ENCODE measurements at regions not wholly inside any gene's neighbourhood (a gene's known extent, or its start where the extent isn't known, plus 50 kb on each side); places are given as distances from the start of the nearest gene placed in this dataset.
"Not testable (repeated sequence)": the region's sequence is repeated elsewhere in the genome, so short reads cannot be mapped to it uniquely, and the experiment has no call there.

DNA sequence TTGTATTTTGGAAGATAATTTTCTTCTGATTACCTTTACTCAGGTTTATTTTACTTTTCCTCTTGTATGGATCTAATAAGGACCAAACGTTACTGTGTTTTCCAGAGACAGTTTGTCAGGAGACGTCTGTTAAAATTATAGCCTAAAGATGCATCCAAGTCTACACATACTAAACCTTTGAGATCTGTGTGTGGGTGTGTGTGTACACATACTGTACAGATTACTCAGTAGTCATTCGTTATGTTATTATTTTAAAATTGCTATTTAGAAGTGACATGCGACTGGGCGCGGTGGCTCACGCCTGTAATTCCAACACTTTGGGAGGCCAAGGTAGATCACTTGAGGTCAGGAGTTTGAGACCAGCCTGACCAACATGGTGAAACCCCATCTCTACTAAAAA lies 51.6 kb upstream of the CNTLN start:
- DNase-seq = no peak

DNA sequence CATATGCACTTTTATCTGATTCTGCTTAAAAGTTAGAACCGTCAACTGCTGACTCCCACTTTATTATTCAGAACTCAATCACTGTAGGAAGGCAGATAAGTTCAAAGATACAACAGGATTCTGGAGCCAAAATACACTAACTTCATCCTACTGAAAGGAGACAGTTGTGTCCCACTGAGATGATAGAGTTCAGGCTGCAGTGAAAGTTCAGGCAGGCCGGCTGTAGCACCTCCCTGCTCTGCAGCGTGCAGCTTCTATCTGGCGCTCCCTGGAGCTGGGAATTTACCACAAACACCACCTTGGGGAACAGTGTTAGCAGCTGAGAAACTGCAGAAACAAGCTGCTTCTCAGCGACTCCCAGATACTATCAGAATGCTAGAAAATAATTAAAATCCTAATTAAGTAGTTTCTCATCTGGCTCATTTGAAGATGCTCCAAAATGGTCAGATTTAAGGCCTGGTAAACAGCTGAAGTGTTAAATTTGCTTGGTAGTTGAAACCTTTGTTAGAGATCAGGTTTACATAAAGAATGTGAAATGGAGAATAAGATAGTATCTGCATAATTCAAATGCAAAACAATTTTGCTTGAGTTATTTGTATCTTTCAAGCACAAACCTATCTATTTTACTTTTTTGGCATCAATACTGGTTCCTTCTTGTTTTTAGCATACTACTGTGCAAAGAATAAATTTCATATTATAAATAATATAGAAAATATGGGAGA lies 52.3 kb upstream of the CNTLN start:
- DNase-seq = peak; percentile 9

DNA sequence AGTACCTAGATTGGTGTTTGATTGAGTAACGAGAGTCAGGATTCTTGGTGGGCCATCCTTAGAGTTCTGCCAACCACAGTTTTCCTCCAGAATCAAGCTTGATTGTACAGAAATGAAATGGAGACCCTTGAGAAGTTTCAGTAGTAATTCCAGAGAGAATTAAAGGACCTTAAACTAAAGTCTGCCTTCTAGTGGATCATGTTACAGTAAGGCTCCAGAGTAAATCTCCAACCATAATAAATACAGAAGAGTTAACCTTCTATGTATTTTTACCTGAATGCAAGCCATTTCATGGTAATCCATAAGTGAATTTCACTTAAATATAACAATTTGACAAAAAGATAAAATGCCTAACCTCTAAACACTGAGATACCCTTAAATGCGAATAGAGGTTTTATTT lies 53.0 kb upstream of the CNTLN start:
- no peak for DNase-seq

DNA sequence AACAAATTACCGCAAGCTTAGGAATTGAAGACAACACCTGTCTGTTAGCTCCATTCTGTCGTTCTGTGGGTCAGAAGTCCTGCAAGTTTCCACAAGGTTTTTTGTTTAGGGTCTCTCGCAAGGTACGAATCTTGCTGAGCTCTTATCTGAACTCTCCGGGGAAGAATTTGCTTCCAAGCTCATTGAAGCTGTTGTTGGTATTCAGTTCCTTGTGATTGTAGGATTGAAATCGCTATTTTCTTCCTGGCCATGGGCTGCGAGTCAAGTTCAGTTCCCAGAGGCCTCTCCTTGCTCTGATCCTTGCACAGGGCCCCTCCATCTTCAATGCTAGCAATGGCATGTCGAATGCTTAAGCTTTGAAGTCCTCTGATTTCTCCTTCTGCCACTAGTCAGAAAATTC lies 53.5 kb upstream of the CNTLN start:
- no peak for DNase-seq

DNA sequence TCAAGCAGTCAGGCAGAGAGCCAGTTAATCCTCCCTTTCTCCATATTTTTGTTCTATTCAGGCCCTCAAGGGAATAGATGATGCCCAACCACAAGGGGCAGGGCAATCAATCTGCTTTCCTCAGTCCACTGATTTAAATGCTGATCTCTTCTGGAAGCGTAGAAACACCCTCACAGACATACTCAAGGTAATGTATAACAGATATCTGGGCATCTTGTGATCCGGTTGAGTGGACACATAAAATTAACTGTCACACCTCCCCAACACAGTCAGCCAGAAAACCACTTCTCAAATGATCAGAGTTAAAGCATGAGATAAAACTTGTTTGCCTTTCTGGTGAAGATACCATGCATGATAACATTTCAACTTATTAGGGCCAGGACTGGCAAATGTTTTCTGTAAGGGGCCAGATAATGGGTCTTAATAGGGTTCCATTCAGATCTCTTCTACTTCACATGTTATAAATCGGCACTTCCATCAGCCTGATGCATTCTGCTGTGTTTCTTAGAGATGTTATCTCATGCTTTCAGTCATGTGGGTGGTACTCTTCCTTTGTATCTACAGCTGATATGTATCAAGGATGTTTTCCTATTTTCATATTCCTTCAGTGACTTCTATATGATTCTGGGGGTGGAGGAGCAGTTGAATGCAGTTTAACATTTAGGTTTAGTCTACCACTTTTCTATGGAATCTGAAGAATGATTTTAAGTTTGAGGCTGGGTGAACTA lies 58.9 kb upstream of the CNTLN start:
- DNase-seq = no peak

DNA sequence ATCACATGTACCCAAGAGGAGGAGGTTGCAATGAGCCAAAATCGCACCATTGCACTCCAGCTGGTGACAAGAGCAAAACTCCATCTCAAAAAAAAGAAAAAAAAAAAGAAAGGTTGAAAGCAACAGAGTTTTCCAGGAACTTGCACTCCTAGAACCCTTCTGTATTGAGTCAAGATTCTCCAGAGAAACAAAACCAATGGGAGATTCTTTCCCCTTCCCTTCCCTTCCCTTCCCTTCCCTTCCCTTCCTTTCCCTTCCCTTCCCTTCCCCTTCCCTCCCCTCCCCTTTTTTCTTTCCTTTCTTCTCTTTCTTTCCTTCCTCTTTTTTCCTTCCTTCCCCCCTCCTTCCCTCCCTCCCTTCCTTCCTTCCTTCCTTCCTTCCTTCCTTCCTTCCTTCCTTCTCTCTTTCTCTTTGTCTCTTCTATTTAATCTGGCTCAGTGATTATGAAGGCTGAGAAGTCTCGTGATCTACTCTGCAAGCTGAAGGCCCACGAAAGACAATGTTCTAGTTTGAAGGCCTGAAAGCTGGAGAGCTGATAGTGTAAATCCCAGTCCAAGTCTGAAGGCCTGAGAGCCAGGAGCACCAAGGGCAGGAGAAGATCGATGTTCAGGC lies 59.6 kb upstream of the CNTLN start:
- DNase-seq = no peak

DNA sequence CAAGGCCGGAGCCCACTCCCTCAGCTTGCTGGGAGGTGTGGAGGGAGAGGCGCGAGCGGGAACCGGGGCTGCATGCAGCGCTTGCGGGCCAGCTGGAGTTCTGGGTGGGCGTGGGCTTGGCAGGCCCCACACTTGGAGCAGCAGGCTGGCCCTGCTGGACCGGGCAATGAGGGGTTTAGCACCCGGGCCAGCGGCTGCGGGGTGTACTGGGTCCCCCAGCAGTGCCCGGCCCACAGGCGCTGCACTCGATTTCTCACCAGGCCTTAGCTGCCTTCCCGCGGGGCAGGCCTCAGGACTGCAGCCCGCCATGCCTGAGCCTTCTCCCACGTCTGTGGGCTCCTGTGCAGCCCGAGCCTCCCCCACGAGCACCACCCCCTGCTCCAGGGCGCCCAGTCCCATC lies 62.3 kb upstream of the CNTLN start:
- not testable (repeated sequence) for DNase-seq

DNA sequence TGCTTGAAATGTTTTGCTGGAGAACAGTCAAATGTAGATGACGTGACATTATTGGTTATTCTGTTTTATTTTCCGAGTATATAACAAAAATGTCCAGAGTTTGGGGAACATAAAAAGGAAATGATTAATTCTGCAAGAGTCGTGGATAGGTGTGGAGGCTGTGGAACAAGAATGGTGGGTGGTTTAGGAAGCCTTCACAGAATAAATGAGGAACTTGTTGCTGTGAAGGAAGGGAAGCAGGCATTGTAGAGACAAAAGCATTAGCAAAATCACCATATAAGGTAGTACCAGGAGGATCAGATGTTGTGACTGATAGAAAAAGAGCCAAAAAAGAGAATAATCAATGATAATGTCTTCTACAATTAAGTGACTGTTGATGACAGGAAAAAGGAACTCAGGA lies 66.2 kb upstream of the CNTLN start:
- DNase-seq = no peak

DNA sequence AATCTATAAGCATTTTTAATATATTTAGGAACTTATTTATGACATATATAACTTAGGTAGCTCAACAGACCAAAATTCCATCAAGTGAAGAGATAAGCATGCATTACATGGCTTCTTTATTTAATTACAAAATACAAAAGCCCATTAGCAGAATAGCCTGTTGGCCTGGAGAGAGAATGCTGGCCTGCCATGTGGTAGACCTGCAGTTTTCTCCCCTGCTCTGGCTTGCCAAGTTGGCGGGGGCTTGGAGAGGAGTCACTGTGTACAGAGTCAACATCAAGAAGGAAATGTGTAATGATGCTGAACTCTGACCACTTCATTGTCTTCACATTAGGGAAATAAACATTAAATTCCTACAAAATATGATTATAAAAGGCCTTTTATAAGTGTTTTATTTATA lies 69.8 kb upstream of the CNTLN start:
- no peak for DNase-seq

DNA sequence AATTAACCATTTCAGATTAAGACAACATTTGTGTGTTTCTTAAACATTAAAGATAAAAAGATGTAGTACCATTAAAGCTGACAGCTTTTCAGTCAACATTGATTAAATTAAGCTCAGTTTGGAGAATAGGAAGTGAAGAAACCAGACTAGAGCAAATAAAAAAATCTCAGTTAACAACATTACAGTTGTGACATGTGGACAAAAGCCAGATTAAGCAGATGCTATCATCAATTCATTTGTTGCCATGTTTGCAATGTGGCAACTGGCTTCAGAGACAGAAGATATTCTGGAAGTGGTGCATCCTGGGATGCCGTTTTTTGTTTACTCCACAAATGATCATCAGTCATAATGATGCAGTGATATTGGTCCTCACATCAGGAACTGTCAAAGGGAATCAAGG lies 70.3 kb upstream of the CNTLN start:
- no peak for DNase-seq

DNA sequence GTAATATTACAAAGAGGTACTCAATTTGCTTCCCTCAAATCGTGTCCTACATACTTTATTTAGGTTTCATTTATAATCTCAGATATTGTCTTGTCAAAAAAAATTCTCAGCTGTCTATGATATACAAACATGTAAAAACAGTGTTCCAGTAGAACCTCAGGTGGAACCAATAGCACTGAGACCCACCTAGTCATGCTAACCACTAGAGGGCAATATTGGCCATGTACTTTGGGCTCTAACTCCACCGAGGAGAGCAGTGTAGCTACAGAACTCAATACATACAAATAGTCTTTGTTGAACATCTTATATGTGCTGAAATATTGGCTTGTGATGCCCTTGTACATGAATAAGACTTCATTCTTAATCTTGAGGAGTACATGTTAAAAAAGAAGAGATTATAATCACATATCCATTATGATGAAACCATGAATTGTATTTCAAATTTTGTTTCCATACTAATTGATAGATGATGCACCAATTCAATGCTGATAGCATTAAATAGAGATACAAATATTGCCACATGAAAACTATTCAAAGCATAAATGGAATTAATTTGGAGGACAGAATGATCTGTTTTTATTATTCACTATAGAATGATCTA lies 71.2 kb upstream of the CNTLN start:
- DNase-seq = peak; percentile 45

DNA sequence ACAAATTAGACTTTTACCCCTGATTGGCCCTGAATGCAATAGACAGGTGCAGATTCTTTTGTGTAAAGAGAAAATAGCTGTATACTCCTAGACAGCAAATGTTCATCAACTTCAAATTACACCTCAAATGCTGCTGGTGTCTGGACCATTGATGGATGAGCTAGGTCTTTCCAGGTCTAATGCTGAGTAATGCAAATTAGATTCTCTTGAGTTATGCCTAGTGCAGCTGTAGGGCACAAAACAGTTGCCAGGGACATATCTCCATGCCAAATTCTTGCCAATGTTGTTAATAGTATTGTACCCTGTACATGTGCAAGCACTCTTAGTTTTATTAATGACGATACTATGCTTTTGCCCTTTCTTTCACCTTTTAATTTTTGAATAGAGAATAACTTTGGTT lies 72.3 kb upstream of the CNTLN start:
- no peak for DNase-seq

DNA sequence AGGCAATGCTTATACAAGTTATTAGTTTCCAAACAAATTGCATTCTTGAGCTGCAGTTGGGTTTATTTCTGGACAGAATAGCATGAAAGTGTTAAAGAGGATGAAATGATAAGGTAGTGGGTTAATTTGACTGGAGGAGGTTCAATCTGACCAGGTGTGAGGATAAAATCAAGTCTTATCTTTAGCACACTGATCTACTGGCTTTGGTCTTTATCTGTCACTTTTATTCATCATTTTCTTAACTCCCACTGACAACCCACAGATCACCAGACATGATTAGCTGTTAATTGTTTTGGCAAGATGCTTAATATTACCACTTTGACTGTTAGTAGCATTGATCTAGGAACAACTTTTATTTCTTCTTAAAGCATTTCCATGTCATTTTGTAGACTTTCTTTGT lies 74.4 kb upstream of the CNTLN start:
- DNase-seq = no peak

DNA sequence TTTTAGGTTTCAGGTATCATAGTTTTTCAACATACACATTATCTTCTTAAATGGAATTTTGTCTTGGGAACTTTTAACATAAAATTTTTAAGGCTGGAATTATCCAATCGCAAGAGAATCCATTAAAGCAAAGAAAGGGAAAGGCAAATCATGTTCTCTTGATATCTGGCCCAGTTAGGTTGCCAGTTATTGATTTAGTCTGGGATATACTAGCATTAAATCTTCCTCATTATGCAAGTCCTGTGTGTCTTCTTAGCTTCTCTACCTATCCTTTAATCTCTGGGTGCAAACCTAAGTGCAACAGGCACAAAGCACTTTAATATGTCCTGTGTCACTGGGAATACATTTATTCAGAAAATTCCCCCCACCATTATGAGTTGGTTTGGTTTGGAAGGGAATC lies 75.4 kb upstream of the CNTLN start:
- no peak for DNase-seq

DNA sequence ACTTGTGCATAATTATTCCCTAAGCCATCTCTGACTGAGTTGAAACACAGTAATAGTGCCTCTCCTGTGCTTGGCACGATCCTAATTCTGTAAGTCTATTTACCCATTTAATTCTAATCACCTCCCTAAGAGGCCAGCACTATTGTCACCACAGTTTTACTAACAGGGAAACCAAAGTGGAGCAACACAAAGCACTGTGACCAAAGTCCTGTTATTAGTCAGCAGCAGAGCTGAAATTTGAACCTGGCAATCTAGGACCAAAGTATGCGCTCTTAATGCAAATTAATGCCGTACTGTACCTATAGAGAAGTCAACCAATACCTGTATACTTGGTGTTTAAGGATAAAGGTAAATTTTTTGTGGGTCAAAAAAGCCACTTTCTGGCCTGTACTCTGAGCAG lies 77.1 kb upstream of the CNTLN start:
- no peak for DNase-seq

DNA sequence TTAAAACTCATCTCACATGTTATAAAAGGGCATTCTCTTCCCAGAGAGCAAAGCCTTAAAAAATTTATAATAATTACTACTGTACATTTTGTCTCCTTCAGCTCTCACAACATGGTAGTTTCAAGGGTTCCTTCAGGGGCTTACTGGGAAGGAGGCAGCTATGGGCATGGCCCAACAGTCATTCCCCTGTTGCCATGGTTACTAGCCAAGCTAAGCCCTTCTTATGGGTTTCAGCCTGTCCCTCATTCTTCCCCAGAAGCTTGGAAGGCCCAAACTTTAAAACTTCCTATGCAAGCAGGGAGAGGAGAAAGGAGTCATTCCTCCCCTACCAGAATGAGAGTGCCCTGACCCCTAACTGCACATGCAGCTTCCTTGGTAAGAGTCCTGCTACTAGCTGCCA lies 82.2 kb upstream of the CNTLN start:
- no peak for DNase-seq

DNA sequence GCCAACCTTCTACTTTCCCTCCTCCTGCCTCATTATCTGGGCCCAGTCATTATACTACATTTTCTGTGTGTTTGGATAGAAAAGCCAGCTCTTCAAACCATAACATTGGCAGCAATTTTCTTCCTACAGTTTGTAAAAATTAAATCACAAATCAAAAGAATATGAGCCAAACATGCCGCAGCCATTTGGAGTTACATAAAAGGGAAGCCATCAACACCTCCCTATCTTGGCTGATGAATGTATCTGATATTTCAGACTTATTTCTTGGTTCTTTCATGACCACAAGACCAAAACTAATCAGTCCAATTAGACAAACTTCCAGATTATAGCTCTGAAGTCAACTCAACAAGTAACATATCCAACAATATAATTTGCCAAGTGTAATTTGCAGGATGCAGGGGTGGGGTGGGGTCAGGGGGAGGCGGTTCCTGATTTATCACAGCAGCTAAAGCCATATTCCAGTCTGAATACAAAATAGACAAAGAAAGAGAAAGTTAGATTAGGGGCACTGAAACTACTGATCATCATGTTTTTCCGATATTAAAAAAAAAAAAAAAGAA lies 89.4 kb upstream of the CNTLN start:
- no peak for DNase-seq

DNA sequence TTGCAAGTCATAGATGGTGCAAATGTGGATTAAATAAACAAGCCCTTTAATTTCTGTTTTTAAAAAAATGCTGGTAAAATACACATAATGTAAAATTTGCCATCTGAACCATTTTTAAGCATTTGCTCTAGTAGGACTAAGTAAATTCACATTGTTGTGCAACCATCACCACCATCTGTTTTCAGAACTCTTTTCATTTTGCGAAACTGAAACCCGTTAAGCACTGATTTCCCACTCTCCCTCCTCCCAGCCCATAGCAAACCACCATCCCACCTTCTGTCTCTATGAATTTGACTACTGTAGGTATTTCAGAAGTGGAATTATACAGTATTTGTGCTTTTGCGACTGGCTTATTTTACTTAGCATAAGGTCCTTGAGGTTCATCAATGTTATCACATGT lies 103.3 kb upstream of the CNTLN start:
- no peak for DNase-seq

DNA sequence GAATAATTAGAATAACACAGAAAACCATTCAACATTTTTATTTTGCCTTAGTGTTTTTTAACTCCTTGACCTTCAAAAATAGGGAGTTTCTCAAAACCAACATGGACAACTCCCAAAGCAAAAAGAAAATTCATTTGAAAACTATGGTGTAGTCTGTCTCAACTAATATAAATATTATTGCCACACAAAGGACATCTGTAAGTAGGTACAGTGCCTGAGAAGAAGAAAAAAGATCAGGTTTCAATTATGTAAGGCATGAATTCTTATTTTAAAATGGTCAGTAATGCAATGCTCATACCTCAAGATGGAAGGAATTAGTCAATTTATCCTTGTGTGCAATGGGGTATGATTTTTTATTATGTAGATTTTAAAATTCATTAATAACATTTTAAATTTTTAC lies 109.6 kb upstream of the CNTLN start:
- DNase-seq = no peak

DNA sequence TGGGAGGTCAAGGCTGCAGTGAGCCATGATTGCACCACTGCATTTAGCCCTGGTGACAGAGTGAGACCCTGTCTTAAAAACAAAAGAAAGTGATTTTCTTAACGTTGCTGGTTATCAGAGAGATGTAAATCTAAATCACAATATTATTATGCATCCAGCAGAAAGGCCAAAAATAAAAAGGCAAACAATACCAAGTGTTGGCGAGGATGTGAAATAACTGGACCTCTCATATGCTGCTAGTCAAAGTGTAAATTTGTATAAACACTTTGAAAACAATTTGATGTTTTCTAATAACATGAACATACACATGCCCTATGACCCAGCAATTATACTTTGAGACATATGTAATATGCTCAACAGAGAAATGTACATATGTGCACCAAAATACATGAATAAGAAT lies 110.7 kb upstream of the CNTLN start:
- DNase-seq = no peak

DNA sequence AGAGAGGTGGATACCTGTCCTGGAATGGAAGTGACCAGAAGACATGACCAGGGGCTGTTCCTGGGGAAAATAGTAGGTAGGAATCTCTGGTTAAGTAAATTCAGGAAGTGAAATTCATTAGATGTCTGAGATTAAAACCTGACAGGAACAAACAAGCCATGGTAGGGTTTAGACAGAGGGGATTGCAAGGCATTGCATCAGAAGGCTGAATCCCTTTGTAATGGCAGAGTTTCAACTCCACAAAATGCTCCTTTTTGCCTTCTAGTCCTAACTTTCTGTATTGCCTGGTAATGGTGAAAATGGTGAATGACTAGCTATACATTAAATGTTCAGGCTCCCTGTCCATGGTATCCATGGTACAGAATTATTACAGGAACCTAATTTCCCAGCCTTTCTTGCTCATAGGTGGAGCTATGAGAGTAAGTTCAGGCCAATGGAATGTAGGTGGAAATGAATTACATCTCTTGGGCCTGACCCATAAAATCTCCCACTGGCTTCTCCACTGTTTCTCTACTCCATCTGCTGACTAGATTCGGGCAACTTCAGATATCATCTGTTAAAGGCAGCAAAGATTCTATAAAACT lies 113.4 kb upstream of the CNTLN start:
- peak; percentile 46 for DNase-seq

DNA sequence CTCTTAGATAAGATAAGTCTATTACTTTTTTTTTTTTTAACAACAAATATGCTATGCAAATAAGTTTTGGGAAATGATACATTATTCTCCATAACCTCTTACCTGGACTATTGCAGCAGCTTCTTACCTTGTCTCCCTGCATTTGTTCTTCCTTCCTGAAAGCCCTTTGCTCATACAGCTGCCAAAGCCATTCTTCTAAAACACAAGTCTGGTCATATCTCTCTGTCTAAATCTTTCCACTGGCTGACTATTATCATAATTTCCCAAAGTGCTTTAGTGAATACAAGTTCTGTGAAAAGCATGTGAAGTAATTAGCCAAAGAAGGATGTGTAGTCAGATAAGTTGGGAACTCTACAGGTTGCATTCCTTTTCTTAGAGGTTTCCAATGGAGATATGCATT lies 115.4 kb upstream of the CNTLN start:
- no peak for DNase-seq

DNA sequence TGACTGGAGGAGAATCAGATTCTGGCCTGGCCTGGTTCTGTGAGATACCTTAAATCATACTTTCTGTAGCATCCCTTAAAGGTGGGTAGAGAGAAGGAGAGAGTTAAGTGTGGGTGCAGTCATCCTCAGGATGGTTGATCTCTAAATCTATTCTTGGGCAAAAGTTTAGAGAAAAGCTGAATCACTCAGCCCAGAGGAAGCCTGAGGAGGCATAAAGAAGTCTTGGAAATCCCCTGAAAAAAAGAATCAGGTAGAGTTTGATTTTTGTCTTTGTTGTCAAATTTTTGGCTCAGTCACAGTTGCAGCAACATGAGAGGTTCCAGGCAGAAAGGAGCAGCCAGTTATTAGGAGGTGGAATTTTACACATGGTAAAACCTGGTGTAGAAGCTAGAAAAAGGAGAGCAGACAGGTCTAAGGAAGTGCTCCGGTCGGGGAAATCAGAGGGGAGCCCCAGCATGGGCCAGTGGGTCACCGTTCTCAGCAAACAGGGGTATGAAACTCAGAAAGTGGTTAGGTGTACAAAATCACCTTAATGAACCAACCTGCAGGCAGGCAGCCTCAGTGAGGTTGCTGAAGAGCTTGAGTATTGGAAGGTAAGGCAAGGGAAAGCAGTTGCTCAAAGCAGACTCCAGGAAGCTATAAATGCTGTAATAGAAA lies 116.2 kb upstream of the CNTLN start:
- no peak for DNase-seq

Data from fibroblast of skin of right quadriceps (primary cell).